ENCODE measurements at regions not wholly inside any gene's neighbourhood (a gene's known extent, or its start where the extent isn't known, plus 50 kb on each side); places are given as distances from the start of the nearest gene placed in this dataset.

GRCh38 chr3:11717768-11718636 lies 74.3 kb upstream of the VGLL4 start:
- ATAC-seq (peak in 4 of 8 donors; percentile 50 to 61 (median 53)), DNase-seq (peak in 1 of 2 donors; percentile 65)
- WGBS, 2 donors = 1 to 4% methylated on average over 9 of the region's 9 CpGs
- H3K4me1 ChIP-seq = peaks cover 0 to 32% (median 25%) of the 10 kb centered on the region in 9 donors
- peak overlapping the region; percentile 84 to 98 (median 93) for H3K27ac ChIP-seq
- H3K4me3 ChIP-seq = peak overlapping the region; percentile 78 to 93 (median 88)
- H3K9me3 ChIP-seq = no peaks in the 10 kb centered on the region
- no peaks in the 10 kb centered on the region for H3K36me3 ChIP-seq
- intact Hi-C loops (cut with DNase I) = loop anchor here in 3 of 10 donors (5.0 to 10.0 kb wide), 3 partner anchors 53 to 61 kb away; no protein-coding TSS in a partner anchor
- peaks cover 0 to 13% (median 0%) of the 10 kb centered on the region in 7 donors for H3K27me3 ChIP-seq
- TF ChIP-seq CTCF (IDR thresholded peaks at IDR 0.05) = no peak

GRCh38 chr3:11717301-11717700 lies 73.6 kb upstream of the VGLL4 start:
- ATAC-seq (no peak), DNase-seq (no peak)
- H3K9me3 ChIP-seq = no peaks in the 10 kb centered on the region
- WGBS, 2 donors = 27 to 37% methylated on average over 6 of the region's 6 CpGs
- no peak for TF ChIP-seq CTCF (IDR thresholded peaks at IDR 0.05)
- no peaks in the 10 kb centered on the region for H3K36me3 ChIP-seq
- H3K4me1 ChIP-seq = peaks cover 0 to 36% (median 28%) of the 10 kb centered on the region in 9 donors
- peak overlapping the region in 8 of 10 donors; percentile 87 to 98 (median 94) for H3K27ac ChIP-seq
- peaks cover 0 to 13% (median 0%) of the 10 kb centered on the region in 7 donors for H3K27me3 ChIP-seq
- H3K4me3 ChIP-seq = peak overlapping the region in 8 of 10 donors; percentile 78 to 93 (median 88)
- intact Hi-C loops (cut with DNase I) = loop anchor here in 3 of 10 donors (5.0 to 10.0 kb wide), 3 partner anchors 52 to 60 kb away; no protein-coding TSS in a partner anchor

GRCh38 chr3:11716573-11717290 lies 73.0 kb upstream of the VGLL4 start:
- TF ChIP-seq CTCF (IDR thresholded peaks at IDR 0.05) = no peak
- WGBS, 2 donors = 63 to 73% methylated on average over 6 of the region's 6 CpGs
- no peak for ATAC-seq
- intact Hi-C loops (cut with DNase I) = loop anchor here in 3 of 10 donors (5.0 to 10.0 kb wide), 3 partner anchors 52 to 59 kb away; no protein-coding TSS in a partner anchor
- H3K36me3 ChIP-seq = no peaks in the 10 kb centered on the region
- peak overlapping the region in 2 of 10 donors; percentile 84 to 93 for H3K4me3 ChIP-seq
- H3K9me3 ChIP-seq = no peaks in the 10 kb centered on the region
- peak overlapping the region in 6 of 10 donors; percentile 90 to 98 (median 94) for H3K27ac ChIP-seq
- no peak for DNase-seq
- peaks cover 0 to 13% (median 0%) of the 10 kb centered on the region in 7 donors for H3K27me3 ChIP-seq
- peaks cover 0 to 42% (median 29%) of the 10 kb centered on the region in 9 donors for H3K4me1 ChIP-seq

GRCh38 chr3:11713171-11713570 lies 69.5 kb upstream of the VGLL4 start:
- Histone ChIP-seq H3K4me3 (no peak overlapping the region), H3K27ac (no peak overlapping the region), H3K4me1 (peaks cover 0 to 33% (median 21%) of the 10 kb centered on the region in 9 donors), H3K27me3 (no peaks in the 10 kb centered on the region), H3K36me3 (no peaks in the 10 kb centered on the region), H3K9me3 (peaks cover 0 to 10% (median 4%) of the 10 kb centered on the region in 11 donors)
- DNase-seq (no peak), ATAC-seq (no peak)
- WGBS, 2 donors = 90 to 91% methylated on average over 6 of the region's 6 CpGs
- no peak for TF ChIP-seq CTCF (IDR thresholded peaks at IDR 0.05)
- intact Hi-C loops (cut with DNase I) = loop anchor here in 1 of 10 donors (10.0 kb wide), 1 partner anchor 48 kb away; no protein-coding TSS in a partner anchor

Data from heart right ventricle (tissue), 16 donors.